Activated T-cell treated with anti-CD3 and anti-CD28 coated beads, Interleukin-2, amount 50 U/mL, for 4 hours (primary cell): ENCODE measurements at regions not wholly inside any gene's neighbourhood (a gene's known extent, or its start where the extent isn't known, plus 50 kb on each side); places are given as distances from the start of the nearest gene placed in this dataset.

ENCODE experiments used
- ATAC-seq, 2 donors: fragments of 200-7000 bp; cut with Tn5 transposase; one replicate each; pipeline ENCODE4 v1.10.0; 2021
- DNase-seq: peaks from one replicate; pipeline ENCODE4 v3.0.0-alpha.2; 2020
- H3K27me3 Mint-ChIP-seq: one replicate; pipeline ENCODE4 v1.8.0; 2021; ENCODE audit warnings: low read depth, mixed read lengths
- H3K36me3 Mint-ChIP-seq: one replicate; pipeline ENCODE4 v1.8.0; 2022; ENCODE audit warnings: mixed read lengths; ENCODE audit not compliant: insufficient read depth
- H3K4me1 Mint-ChIP-seq: one replicate; pipeline ENCODE4 v1.8.0; 2021; ENCODE audit warnings: low read depth, mixed read lengths
- H3K4me3 Mint-ChIP-seq: one replicate; pipeline ENCODE4 v1.8.0; 2021; ENCODE audit warnings: mild to moderate bottlenecking, moderate library complexity, mixed read lengths
- H3K9me3 Mint-ChIP-seq: one replicate; pipeline ENCODE4 v1.8.0; 2021; ENCODE audit warnings: mixed read lengths

DNA sequence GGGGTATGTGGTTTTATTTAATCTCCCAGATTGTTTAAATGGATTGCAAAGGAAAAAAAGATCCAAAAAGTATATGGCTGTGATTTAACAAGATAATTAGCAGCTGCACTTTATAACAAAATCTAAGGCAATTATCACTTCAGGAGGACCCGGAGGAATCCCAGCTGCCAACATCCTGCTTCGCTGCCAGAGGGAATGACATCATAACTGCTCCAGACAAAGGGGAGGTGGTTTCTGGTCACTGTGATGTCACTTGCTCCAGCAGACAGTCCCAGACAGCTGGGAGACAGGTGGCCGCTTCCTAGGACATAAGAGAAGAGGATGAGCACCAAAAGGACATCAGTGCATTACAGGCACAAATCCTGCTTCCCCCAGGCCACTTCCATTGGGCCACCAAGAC is 371.0 kb downstream of the BCOR start:
- DNase-seq, result no peak
- Mint-ChIP-seq H3K36me3 (no peaks in the 10 kb centered on the region), H3K27me3 (peaks cover 2% of the 10 kb centered on the region), H3K9me3 (no peaks in the 10 kb centered on the region), H3K4me1 (peaks cover 13% of the 10 kb centered on the region), H3K4me3 (no peak overlapping the region)
- ATAC-seq, result no peak

DNA sequence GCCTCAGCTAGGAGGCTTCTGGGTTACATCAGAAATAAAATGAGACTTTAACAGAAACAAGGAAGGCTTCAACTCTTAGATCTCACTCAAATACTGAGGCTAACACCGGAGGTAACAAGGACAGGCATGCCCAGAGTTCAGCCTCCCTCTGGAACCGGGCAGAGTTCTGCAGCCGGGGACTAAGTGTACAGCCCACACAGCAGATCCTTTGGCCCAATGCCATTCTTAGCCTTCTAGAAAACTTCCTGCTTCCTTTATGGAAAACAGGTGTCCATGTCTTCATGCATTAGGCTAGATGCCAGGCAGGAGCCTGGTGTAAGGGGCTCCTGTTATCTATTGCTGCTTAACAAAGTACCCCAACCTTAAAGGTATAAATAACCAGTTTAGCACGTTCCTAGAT is 369.7 kb downstream of the BCOR start:
- no peak for ATAC-seq
- H3K9me3 Mint-ChIP-seq, result no peaks in the 10 kb centered on the region
- no peaks in the 10 kb centered on the region for H3K36me3 Mint-ChIP-seq

DNA sequence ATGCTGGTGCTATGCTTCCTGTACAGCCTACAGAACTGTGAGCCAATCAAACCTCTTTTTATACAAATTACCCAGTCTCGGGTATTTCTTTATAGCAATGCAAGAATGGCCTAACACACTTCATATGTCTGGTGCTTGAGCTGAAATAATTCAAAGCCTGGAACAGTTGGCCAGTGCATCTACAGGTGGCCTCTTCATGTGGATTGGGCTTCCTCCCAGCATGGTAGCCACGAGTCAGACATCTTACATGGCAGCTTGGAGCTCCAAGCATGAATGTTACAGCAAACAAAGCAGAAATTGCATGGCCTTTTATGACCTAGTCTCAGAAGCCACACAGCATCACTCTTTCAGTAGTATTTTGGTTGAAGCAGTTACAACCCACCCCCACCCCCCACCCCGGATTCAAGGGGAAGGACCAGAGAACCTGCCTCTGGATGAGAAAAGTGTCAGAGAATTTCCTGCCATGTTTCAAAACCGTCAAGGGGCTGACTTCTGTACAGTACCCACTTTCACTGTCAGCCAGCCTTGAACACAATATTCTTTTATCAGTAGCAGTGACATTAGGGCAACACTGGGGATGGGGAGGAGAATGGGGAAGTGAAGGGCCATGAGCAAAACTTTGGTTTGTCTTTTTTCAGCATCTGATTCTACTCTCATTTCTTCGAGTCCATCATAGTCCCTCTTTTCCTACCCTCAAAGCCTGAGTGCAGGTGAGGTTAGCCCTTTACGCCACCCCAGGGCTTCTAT is 368.7 kb downstream of the BCOR start:
- no peaks in the 10 kb centered on the region for H3K27me3 Mint-ChIP-seq
- no peak for DNase-seq
- no peaks in the 10 kb centered on the region for H3K9me3 Mint-ChIP-seq
- H3K4me3 Mint-ChIP-seq, result no peak overlapping the region
- peaks cover 13% of the 10 kb centered on the region for H3K4me1 Mint-ChIP-seq
- no peak for ATAC-seq
- no peaks in the 10 kb centered on the region for H3K36me3 Mint-ChIP-seq

More for the DNA sequence above, 369.7 kb downstream of the BCOR start:
- H3K27me3 Mint-ChIP-seq, result no peaks in the 10 kb centered on the region
- H3K4me1 Mint-ChIP-seq, result peaks cover 13% of the 10 kb centered on the region
- H3K4me3 Mint-ChIP-seq, result no peak overlapping the region
- no peak for DNase-seq

DNA sequence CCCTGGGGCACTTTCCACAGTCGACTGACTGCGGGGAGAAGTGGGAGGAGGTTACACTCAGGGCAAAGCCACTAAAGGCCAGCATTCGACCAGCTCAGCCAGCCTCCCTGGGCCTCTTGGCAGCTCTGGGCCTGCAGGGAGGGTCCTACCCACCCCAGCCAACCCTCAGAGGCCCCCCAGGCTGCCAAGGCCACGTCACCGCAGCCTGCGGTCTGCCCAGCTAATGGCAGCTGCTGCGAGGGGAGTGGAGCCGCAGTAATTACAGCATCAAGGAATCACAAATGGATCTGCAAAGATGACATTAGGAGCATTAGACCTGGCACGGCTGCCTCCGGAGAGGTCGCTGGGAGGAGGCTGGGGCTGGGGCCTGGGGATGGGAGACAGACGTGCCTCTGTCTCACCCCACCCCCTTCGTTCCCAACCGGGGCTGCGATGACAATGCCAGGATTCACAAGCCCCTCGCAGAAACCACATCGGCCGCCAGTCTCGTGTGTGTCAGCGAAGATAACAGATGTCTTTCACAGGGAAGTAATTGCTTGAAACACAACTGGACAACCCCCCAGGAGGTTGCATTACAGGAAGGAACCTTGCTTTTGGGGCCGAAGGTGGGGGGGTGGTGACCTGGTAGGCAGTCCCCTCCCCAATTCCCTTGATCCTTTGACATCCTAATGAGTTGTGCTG is 367.6 kb downstream of the BCOR start:
- no peaks in the 10 kb centered on the region for H3K27me3 Mint-ChIP-seq
- H3K4me3 Mint-ChIP-seq, result no peak overlapping the region
- peaks cover 6% of the 10 kb centered on the region for H3K4me1 Mint-ChIP-seq
- ATAC-seq (no peak), DNase-seq (no peak)
- H3K9me3 Mint-ChIP-seq, result no peaks in the 10 kb centered on the region
- no peaks in the 10 kb centered on the region for H3K36me3 Mint-ChIP-seq

DNA sequence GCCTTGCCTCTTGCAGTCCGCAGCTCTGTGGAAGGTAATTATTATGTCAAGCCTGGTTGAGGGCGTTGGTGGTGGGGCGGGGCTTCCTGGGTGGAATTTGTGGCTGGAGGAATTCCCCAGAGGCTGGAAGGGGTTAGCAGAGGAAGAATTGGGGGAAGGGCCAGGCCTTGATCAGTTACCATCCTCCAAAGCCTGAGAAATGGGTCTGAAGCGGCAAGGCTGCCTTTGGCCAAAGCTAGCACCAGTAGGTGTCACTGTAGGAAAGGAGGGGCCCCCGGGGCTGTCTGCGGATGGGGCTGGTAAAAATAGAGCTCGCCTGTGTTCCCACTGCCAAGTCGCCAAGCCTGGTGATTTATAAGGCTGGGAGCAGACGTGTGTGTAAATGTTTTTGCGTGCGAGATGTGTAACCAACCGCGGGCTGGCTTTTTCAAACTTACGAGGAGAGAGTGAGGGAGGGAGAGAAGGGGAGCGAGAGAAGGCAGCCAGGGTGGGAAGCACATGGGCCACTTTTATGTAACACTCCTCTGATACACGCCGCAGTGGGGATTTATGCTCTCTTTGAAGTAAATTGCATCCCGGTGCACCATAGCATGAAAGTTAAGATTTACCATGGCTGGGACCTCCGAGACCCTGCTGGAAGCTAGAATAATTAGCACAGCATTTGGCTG is 367.0 kb downstream of the BCOR start:
- Mint-ChIP-seq H3K27me3 (no peaks in the 10 kb centered on the region), H3K4me1 (peaks cover 6% of the 10 kb centered on the region), H3K9me3 (no peaks in the 10 kb centered on the region), H3K36me3 (no peaks in the 10 kb centered on the region), H3K4me3 (no peak overlapping the region)
- DNase-seq (peak; percentile 55), ATAC-seq (peak; percentile 83 to 86)

DNA sequence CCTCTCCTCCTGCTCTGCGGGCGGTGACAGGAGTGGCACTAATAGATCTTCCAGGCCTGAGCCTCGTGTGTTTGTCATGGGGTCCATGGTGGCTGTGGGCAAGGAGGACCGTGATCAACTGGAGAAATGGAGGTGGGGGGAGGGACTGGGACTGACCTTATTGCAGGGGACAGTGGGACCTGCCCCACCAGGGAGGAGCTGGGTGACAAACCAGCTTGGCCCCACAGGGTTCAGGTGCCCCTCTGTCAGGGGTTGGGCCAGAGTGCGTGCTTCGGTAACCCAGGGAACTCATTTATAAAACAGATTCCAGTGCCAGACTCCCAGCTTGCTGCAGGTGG is 366.5 kb downstream of the BCOR start:
- DNase-seq (no peak), ATAC-seq (peak in 1 of 2 donors; percentile 14)
- Mint-ChIP-seq H3K9me3 (no peaks in the 10 kb centered on the region), H3K4me3 (no peak overlapping the region), H3K27me3 (no peaks in the 10 kb centered on the region), H3K4me1 (peaks cover 6% of the 10 kb centered on the region), H3K36me3 (no peaks in the 10 kb centered on the region)

DNA sequence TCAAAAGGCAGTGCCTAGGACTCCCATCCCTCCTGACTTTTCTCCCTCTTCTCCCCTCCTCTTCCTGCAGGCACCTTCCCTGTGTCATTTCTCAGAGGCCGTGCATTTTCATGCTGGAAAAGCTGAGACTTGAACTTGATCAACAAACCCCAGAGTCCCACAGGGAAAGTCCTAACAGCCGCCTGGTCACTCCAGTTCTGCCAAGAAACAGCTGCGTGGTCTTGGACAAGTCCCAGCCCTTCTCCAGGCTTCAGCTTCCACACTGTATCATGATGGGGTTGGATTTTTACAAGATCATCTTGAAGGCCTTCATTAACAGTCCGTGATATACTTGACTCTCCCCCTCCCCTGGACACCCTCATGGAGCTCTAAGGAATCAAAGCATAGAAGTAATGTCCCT is 366.0 kb downstream of the BCOR start:
- no peaks in the 10 kb centered on the region for H3K27me3 Mint-ChIP-seq
- DNase-seq (no peak), ATAC-seq (no peak)
- no peaks in the 10 kb centered on the region for H3K9me3 Mint-ChIP-seq
- H3K4me3 Mint-ChIP-seq, result no peak overlapping the region
- H3K36me3 Mint-ChIP-seq, result no peaks in the 10 kb centered on the region
- peaks cover 6% of the 10 kb centered on the region for H3K4me1 Mint-ChIP-seq

DNA sequence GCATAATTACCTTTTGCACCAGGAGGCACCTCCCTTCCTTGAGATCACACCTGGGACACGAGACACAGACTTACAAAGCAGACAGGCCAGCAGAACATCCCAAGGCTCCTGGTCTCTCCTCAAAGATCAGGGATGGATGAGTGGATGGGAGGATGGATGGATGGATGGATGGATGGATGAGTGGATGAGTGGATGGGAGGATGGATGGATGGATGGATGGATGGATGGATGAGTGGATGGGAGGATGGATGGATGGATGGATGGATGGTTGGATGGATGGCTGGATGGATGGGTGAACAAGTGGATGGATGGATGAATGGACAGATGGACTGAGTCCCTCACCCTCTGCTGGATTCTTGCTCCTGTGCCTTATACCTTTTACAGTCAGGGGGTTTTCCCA is 364.0 kb downstream of the BCOR start:
- Mint-ChIP-seq H3K36me3 (no peaks in the 10 kb centered on the region), H3K4me3 (no peak overlapping the region), H3K27me3 (no peaks in the 10 kb centered on the region), H3K4me1 (peaks cover 6% of the 10 kb centered on the region), H3K9me3 (no peaks in the 10 kb centered on the region)
- no peak for DNase-seq
- ATAC-seq, result no peak

DNA sequence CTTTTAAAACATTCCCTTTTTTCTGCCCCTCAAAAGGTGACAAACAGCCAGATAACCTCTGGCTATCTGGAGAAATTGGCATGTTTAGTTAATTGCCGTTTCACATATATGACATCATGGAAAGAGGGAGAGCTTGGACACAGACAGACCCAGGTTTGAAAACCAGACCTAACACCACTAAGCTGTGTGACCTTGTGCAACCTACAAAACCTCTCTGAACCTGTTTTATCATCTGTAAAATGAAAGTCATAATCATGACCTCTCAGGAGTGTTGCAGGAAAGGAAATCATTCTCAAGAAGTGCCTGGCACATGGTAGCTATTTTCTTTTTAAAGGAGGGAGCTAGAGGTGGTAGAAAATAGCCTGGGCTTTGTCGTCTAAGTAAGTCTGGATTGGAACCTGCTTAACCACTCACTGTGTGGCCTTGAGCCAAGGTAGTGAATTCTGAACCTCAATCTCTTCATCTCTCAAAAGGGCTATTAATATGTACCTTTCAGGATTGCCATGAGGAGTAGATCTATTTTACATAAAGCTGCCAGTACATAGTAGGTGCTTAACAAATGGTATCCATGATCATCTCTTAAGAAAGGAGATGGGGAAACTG is 363.5 kb downstream of the BCOR start:
- Mint-ChIP-seq H3K4me3 (no peak overlapping the region), H3K27me3 (no peaks in the 10 kb centered on the region), H3K9me3 (no peaks in the 10 kb centered on the region), H3K4me1 (peaks cover 6% of the 10 kb centered on the region), H3K36me3 (no peaks in the 10 kb centered on the region)
- DNase-seq (no peak), ATAC-seq (no peak)

DNA sequence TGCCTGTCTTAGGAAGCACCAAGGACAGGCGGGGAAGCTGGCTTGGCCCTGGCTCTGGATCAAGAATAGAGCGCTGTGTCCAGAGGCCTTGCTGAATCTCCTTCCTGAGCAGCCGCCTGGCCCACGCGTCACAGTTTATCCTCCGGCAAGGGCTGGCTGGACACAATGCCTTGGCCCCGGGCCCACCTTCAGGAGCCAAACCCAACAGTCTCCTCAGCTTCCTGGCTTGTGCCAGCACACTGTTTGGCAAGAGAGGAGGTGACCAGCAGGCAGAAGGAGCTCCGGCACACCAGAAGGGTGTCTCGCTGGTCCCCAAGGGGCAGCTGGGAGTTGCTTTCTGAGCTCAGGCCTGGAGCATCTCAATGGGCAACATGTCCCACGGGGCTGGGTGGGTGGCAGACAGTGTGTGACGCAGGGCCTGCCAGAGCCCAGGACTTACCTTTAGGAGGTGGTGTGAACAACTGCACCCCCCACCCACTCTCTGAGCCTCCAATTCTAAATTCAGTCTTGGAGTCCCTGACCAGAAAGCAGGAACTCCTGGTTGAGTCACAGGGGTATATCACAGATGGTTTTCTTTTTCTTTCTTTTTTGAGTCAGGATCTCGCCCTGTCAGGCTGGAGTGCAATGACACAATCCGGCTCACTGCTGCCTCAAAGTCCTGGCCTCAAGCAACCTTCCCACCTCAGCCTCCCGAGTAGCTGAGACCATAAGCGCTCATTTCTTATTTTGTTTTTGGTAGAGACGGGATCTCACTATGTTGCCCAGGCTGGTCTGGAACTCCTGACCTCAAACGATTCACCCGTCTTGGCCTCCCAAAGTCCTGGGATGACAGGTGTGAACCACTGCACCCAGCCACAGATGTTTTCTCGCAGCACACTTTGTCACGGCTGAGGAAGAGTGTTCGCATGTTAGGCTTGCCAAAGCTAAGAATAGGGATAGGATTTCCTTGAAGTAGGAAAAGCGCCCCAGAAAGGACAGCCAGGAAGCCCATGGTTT is 361.2 kb downstream of the BCOR start:
- Mint-ChIP-seq H3K4me1 (no peaks in the 10 kb centered on the region), H3K4me3 (no peak overlapping the region), H3K9me3 (no peaks in the 10 kb centered on the region), H3K27me3 (no peaks in the 10 kb centered on the region), H3K36me3 (no peaks in the 10 kb centered on the region)
- DNase-seq (no peak), ATAC-seq (peak in 1 of 2 donors; percentile 14)

DNA sequence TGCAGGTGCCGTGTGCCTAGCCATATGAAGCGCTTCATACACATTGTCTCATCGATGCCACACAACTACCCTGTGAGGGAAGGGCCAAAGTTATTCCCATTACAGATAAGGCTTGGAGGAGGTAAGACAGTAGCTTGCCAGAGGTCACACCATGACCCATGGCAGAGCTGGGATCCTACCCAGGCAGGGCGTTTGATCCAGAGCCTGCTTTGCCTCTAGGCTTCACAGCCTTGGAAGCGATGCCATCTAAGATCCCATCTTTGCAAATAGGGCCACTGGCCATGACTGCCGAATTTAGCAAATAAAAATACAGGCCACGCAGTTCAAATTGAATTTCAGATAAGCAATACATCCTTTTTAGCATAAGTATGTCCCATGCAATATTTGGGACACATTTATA is 358.2 kb downstream of the BCOR start:
- H3K27me3 Mint-ChIP-seq, result no peaks in the 10 kb centered on the region
- no peaks in the 10 kb centered on the region for H3K36me3 Mint-ChIP-seq
- ATAC-seq (no peak), DNase-seq (no peak)
- no peaks in the 10 kb centered on the region for H3K4me1 Mint-ChIP-seq
- H3K9me3 Mint-ChIP-seq, result no peaks in the 10 kb centered on the region
- H3K4me3 Mint-ChIP-seq, result no peak overlapping the region

DNA sequence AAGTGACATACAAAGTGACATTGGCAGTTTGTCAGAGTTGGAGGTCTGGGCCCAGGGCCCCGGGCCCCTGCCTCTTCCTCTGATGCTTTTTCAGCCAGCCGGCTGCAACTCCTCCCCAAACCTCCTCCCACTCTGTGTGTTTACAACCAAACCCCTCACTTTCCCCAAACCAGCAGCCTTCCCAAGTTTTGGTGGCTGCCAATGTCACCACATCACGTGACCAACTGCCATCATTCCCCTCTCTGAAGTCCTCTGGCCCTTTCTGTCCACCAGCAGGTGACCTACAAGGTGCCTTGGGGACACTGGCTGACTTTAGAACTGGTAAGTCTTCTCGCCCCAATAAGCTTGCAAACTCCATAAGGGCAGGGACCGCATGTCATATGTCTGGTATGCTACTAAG is 357.7 kb downstream of the BCOR start:
- DNase-seq, result no peak
- H3K4me3 Mint-ChIP-seq, result no peak overlapping the region
- H3K4me1 Mint-ChIP-seq, result no peaks in the 10 kb centered on the region

DNA sequence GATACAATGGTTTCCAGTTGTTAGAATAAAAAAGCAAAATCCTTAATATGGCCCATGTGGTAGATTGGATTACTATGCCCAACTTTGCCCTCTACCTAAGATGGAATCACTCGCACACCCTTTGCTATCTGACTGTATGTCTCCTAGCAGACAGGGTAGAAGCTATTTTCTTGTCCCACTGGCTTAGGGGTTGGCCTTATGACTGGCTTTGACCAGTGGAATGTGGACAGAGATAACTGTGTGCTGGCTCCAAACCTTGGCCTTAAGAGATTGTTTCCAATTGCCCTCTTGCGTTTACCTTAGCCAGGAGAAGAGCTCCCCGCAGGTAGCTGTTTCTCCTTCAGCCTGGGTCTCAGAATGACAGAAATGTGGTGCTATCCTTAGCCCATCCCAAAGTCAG is 355.9 kb downstream of the BCOR start:
- Mint-ChIP-seq H3K9me3 (no peaks in the 10 kb centered on the region), H3K4me1 (no peaks in the 10 kb centered on the region), H3K27me3 (no peaks in the 10 kb centered on the region), H3K4me3 (no peak overlapping the region), H3K36me3 (no peaks in the 10 kb centered on the region)
- no peak for ATAC-seq
- no peak for DNase-seq

More for the DNA sequence above, 357.7 kb downstream of the BCOR start:
- Mint-ChIP-seq H3K36me3 (no peaks in the 10 kb centered on the region), H3K9me3 (no peaks in the 10 kb centered on the region), H3K27me3 (no peaks in the 10 kb centered on the region)
- no peak for ATAC-seq

DNA sequence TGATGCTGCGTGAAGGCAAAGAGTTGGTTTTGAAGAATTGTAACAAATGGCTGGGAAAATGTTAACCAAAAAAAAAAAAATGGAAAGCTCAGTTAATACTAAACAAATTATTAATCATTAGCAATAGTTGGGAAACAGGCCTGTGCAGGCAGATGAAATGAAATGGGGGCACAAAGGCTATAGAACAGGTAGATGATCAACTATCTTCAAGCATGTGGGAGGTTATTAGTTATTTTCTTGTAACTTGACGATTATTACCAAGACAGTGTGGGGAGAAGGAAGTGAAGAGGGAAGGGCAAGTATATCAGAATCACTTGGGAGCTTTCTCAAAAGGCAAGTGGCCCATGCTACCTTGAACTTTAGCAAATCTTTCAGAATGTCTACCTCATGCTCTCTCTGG is 351.9 kb downstream of the BCOR start:
- no peaks in the 10 kb centered on the region for H3K27me3 Mint-ChIP-seq
- DNase-seq, result no peak
- no peak for ATAC-seq
- H3K9me3 Mint-ChIP-seq, result no peaks in the 10 kb centered on the region
- no peaks in the 10 kb centered on the region for H3K36me3 Mint-ChIP-seq
- no peak overlapping the region for H3K4me3 Mint-ChIP-seq
- no peaks in the 10 kb centered on the region for H3K4me1 Mint-ChIP-seq
